ENCODE measurements at regions not wholly inside any gene's neighbourhood (a gene's known extent, or its start where the extent isn't known, plus 50 kb on each side); places are given as distances from the start of the nearest gene placed in this dataset.

- no peak for TF ChIP-seq CTCF (IDR thresholded peaks at IDR 0.05)
Observed at GRCh38 chr2:200135082-200135481, 171.4 kb upstream of the SPATS2L start.

DNA sequence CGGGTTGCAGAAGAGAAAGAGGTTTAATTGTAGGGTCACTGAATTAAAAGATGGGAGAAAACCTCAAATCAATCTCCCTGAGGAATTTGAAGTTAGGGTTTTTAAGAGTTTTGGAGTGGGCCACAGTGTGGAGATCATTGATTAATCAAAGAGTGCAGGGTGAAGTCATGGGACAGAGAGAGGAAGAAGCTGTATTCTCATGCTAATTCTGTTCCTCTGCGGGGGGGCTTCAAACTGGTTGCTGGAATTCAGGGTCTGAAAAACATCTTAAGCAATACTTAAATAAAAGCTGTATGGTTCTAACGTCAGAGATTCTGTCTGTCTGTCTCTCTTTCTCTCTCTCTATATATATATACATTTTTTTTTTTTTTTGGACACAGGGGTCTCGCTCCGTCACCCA lies 169.8 kb upstream of the SPATS2L start:
- DNase-seq = no peak
- no peaks in the 10 kb centered on the region for H3K9me3 Mint-ChIP-seq
- H3K4me1 Mint-ChIP-seq (ENCODE audit: low read depth) = no peaks in the 10 kb centered on the region
- POLR2A ChIA-PET = no interaction called here
- no peak overlapping the region for H3K27ac Mint-ChIP-seq
- no peaks in the 10 kb centered on the region for H3K36me3 Mint-ChIP-seq (ENCODE audit: low read depth)
- no peak for TF ChIP-seq CTCF (IDR thresholded peaks at IDR 0.05)
- no peak overlapping the region for H3K4me3 Mint-ChIP-seq
- ATAC-seq = no peak
- CTCF ChIA-PET = no interaction called here
- peaks cover 1% of the 10 kb centered on the region for H3K27me3 Mint-ChIP-seq
- intact Hi-C loops (cut with micrococcal nuclease) = no loop called here

More at GRCh38 chr2:200135082-200135481, 171.4 kb upstream of the SPATS2L start:
- Mint-ChIP-seq H3K4me3 (no peak overlapping the region), H3K27ac (no peak overlapping the region), H3K27me3 (no peaks in the 10 kb centered on the region), H3K4me1 (ENCODE audit: low read depth) (no peaks in the 10 kb centered on the region), H3K36me3 (ENCODE audit: low read depth) (no peaks in the 10 kb centered on the region), H3K9me3 (no peaks in the 10 kb centered on the region)
- ChIA-PET CTCF (no interaction called here), POLR2A (no interaction called here)
- intact Hi-C loops (cut with micrococcal nuclease) = no loop called here
- no peak for DNase-seq
- ATAC-seq = no peak

DNA sequence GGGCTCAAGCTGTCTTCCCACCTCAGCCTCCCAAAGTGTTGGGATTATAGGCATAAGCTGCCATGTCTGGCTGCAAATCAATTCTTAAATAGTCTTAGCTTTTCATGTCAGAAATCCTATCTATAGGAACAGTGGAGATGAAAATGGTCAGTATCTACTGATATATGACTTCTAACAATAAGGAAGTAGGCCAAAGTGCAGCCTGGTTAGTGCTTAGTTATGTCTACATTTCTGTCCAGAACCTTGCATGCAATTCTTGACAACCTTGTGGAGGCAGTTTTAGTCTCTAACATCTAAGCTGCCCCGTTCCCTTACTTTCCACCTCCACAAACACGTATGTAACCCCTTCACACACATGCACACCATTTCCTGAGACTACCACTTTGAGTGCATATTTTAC lies 169.2 kb upstream of the SPATS2L start:
- no peak overlapping the region for H3K4me3 Mint-ChIP-seq
- ChIA-PET POLR2A (no interaction called here), CTCF (no interaction called here)
- H3K4me1 Mint-ChIP-seq (ENCODE audit: low read depth) = no peaks in the 10 kb centered on the region
- ATAC-seq = no peak
- no peak overlapping the region for H3K27ac Mint-ChIP-seq
- intact Hi-C loops (cut with micrococcal nuclease) = no loop called here
- no peaks in the 10 kb centered on the region for H3K36me3 Mint-ChIP-seq (ENCODE audit: low read depth)
- H3K9me3 Mint-ChIP-seq = no peaks in the 10 kb centered on the region
- TF ChIP-seq CTCF (IDR thresholded peaks at IDR 0.05) = no peak
- H3K27me3 Mint-ChIP-seq = peaks cover 1% of the 10 kb centered on the region
- DNase-seq = no peak

DNA sequence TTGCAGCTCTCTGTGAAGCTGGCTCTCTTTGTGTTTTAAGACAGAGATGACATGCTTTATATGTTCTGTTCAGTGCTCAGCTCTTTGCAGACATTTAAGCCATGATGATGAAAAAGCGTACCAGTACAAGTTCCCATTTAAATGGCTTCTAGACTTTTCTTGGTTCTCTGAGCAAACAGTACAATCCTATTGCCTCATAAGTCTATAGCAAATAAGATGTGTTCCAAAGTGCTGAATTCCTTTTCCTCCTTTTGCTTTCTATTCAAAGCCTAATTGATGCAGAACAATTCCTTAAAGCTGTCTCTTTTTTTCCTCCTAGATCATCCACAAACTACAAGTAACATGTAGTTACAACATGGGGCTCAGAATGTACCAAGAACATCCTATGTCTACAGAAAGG lies 168.8 kb upstream of the SPATS2L start:
- Mint-ChIP-seq H3K4me3 (no peak overlapping the region), H3K27ac (no peak overlapping the region)
- intact Hi-C loops (cut with micrococcal nuclease) = no loop called here

More for the DNA sequence above, 168.8 kb upstream of the SPATS2L start:
- ChIA-PET POLR2A (no interaction called here), CTCF (no interaction called here)
- DNase-seq (no peak), ATAC-seq (no peak)
- Mint-ChIP-seq H3K9me3 (no peaks in the 10 kb centered on the region), H3K36me3 (ENCODE audit: low read depth) (no peaks in the 10 kb centered on the region), H3K4me1 (ENCODE audit: low read depth) (no peaks in the 10 kb centered on the region), H3K27me3 (peaks cover 1% of the 10 kb centered on the region)
- no peak for TF ChIP-seq CTCF (IDR thresholded peaks at IDR 0.05)

Data from activated CD8-positive, alpha-beta T cell treated with anti-CD3 and anti-CD28 coated beads for 36 hours (primary cell).